GM23248 (cell line): ENCODE measurements at regions not wholly inside any gene's neighbourhood (a gene's known extent, or its start where the extent isn't known, plus 50 kb on each side); places are given as distances from the start of the nearest gene placed in this dataset.

Experiments used
- DNase-seq: peaks from one replicate; pipeline ENCODE4 v3.0.0-alpha.2; 2015
- H2AFZ ChIP-seq: fragments of 200-600 bp; sonication (generic); 2 replicates; pipeline ENCODE4 v1.6.1; 2016; ENCODE audit warnings: antibody characterized with exemption
- H3F3A ChIP-seq: fragments of 200-600 bp; sonication (generic); 2 replicates; pipeline ENCODE4 v1.6.1; 2016; ENCODE audit warnings: mild to moderate bottlenecking, antibody characterized with exemption, mixed run types; ENCODE audit not compliant: insufficient read depth
- H3K27ac ChIP-seq: fragments of 200-600 bp; sonication (generic); 2 replicates; pipeline ENCODE4 v1.5.1; 2016; ENCODE audit warnings: mild to moderate bottlenecking
- H3K27me3 ChIP-seq: fragments of 200-600 bp; sonication (generic); replicated peaks from 2 replicates; pipeline ENCODE4 v1.6.1; 2016; ENCODE audit warnings: mild to moderate bottlenecking; ENCODE audit not compliant: insufficient read depth
- H3K36me3 ChIP-seq: fragments of 200-600 bp; sonication (generic); 2 replicates; pipeline ENCODE4 v1.6.1; 2016; ENCODE audit warnings: low read depth, mild to moderate bottlenecking
- H3K4me1 ChIP-seq: fragments of 200-600 bp; sonication (generic); 2 replicates; pipeline ENCODE4 v1.6.1; 2016; ENCODE audit warnings: mild to moderate bottlenecking; ENCODE audit not compliant: insufficient read depth
- H3K4me2 ChIP-seq: fragments of 200-600 bp; sonication (generic); one replicate; pipeline ENCODE4 v1.6.1; 2016; ENCODE audit warnings: mild to moderate bottlenecking; ENCODE audit not compliant: unreplicated experiment
- H3K4me3 ChIP-seq: fragments of 200-600 bp; sonication (generic); 2 replicates; pipeline ENCODE4 v1.5.1; 2016; ENCODE audit warnings: mild to moderate bottlenecking
- H3K79me2 ChIP-seq: fragments of 200-600 bp; sonication (generic); 2 replicates; pipeline ENCODE4 v1.6.1; 2016; ENCODE audit warnings: mild to moderate bottlenecking; ENCODE audit not compliant: insufficient read depth
- H3K9ac ChIP-seq: fragments of 200-600 bp; sonication (generic); 2 replicates; pipeline ENCODE4 v1.6.1; 2016; ENCODE audit warnings: mild to moderate bottlenecking
- H3K9me2 ChIP-seq: fragments of 200-600 bp; sonication (generic); 2 replicates; pipeline ENCODE4 v1.6.1; 2016; ENCODE audit warnings: mixed run types, mild to moderate bottlenecking, moderate library complexity; ENCODE audit not compliant: insufficient read depth
- H3K9me3 ChIP-seq: fragments of 200-600 bp; sonication (generic); one replicate; pipeline ENCODE4 v1.6.1; 2017; ENCODE audit warnings: low read depth
- H4K20me1 ChIP-seq: fragments of 200-600 bp; sonication (generic); 2 replicates; pipeline ENCODE4 v1.6.0; 2016; ENCODE audit not compliant: insufficient read depth
- EZH2 ChIP-seq: fragments of 200-600 bp; sonication (generic); IDR thresholded peaks from 2 replicates; pipeline ENCODE4 v1.6.1; 2018; ENCODE audit warnings: antibody characterized with exemption, mild to moderate bottlenecking; ENCODE audit not compliant: insufficient read depth, poor library complexity, severe bottlenecking
- EZH2phosphoT487 ChIP-seq: fragments of 200-600 bp; sonication (generic); IDR thresholded peaks from 2 replicates; pipeline ENCODE4 v1.6.1; 2018; ENCODE audit warnings: antibody characterized with exemption, moderate library complexity, mild to moderate bottlenecking, low read depth; ENCODE audit not compliant: insufficient read depth
- WGBS, 2 experiments: methylation state at CpG; one replicate each; pipeline ENCODE4 v1.1.6; 2015 to 2017; ENCODE audit warnings: low lambda C conversion rate in 2 of 2, low coverage in 1 of 2; ENCODE audit errors: missing lambda C conversion rate in 2 of 2; 5-methylcytosine and 5-hydroxymethylcytosine counted together
- in situ Hi-C: fragments of 300-500 bp; cut with MboI; formaldehyde crosslinking; loops from 2 replicates; pipeline ENCODE4 v1.15.0; 2020

GRCh38 chr1:4292861-4293260 is 361.5 kb upstream of the AJAP1 start:
- no peak overlapping the region for H3K4me2 ChIP-seq
- H3K9me3 ChIP-seq, result no peaks in the 10 kb centered on the region
- H4K20me1 ChIP-seq, result no peaks in the 10 kb centered on the region
- no peaks in the 10 kb centered on the region for H3K36me3 ChIP-seq
- H3K27me3 ChIP-seq, result no peaks in the 10 kb centered on the region
- no peak overlapping the region for H3K9ac ChIP-seq
- DNase-seq, result no peak
- in situ Hi-C loops, result no loop called here
- no peaks in the 10 kb centered on the region for H3K4me1 ChIP-seq
- H3K9me2 ChIP-seq, result no peaks in the 10 kb centered on the region
- no peak overlapping the region for H3K4me3 ChIP-seq
- TF ChIP-seq EZH2phosphoT487 (no peak), EZH2 (no peak)
- no peak overlapping the region for H2AFZ ChIP-seq
- H3K27ac ChIP-seq, result no peak overlapping the region
- no peaks in the 10 kb centered on the region for H3K79me2 ChIP-seq
- no peaks in the 10 kb centered on the region for H3F3A ChIP-seq
- WGBS, 2 experiments, result 21 to 28% methylated on average over 8 of the region's 8 CpGs

DNA sequence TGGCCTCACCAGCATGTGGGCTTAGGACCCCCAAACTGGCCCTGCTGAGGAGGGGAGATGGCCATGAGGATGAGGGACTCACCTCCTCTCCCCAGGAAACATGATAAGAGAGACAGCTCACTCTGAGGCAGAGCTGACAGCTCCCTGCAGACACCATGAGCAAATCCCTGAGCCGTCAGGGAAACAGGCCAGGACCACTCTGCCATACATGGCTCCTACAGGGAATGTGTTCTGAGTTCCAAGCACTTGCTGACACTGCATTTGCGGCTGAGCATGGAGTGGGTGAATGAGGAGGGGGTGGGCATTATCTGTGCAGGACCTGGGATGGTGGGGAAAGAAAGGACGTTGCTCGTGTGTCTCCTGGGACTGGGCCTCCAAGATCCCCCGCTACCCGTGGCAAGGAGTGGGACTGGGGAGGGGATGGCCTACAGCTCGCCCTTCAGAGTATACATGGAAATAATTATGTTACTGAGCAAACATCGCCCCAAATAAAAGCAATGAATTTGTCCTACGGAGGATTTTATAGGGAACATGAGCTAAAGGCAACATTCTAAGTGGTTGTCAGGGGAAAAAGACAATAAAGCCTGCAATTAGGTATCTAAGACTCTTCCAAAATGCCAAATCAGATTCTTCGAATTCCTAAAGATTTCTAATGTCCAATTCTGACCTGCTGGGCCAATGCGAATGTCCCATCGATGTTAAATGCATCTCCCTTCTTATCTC is 355.9 kb upstream of the AJAP1 start:
- H3K27me3 ChIP-seq, result no peaks in the 10 kb centered on the region
- H3K4me1 ChIP-seq, result no peaks in the 10 kb centered on the region
- no peak overlapping the region for H3K27ac ChIP-seq
- H3F3A ChIP-seq, result no peaks in the 10 kb centered on the region
- no peak for DNase-seq
- no peak overlapping the region for H3K4me3 ChIP-seq
- H3K36me3 ChIP-seq, result no peaks in the 10 kb centered on the region
- no peaks in the 10 kb centered on the region for H3K79me2 ChIP-seq
- H3K4me2 ChIP-seq, result no peak overlapping the region
- no peaks in the 10 kb centered on the region for H4K20me1 ChIP-seq
- WGBS, 2 experiments, result 15 to 17% methylated on average over 12 of the region's 12 CpGs
- H2AFZ ChIP-seq, result no peak overlapping the region
- in situ Hi-C loops, result no loop called here
- TF ChIP-seq EZH2 (no peak), EZH2phosphoT487 (no peak)
- H3K9me2 ChIP-seq, result no peaks in the 10 kb centered on the region
- H3K9me3 ChIP-seq, result no peaks in the 10 kb centered on the region
- no peak overlapping the region for H3K9ac ChIP-seq

- H3K79me2 ChIP-seq, result no peaks in the 10 kb centered on the region
- no peaks in the 10 kb centered on the region for H3K9me3 ChIP-seq
- no peak for TF ChIP-seq EZH2
- no peak for TF ChIP-seq EZH2phosphoT487
- H3K36me3 ChIP-seq, result no peaks in the 10 kb centered on the region
- no peak overlapping the region for H3K4me2 ChIP-seq
- no peak overlapping the region for H3K9ac ChIP-seq
- H2AFZ ChIP-seq, result no peak overlapping the region
- H3K4me3 ChIP-seq, result no peak overlapping the region
- no peak overlapping the region for H3K27ac ChIP-seq
- no peaks in the 10 kb centered on the region for H3K9me2 ChIP-seq
- no peak for DNase-seq
- H3F3A ChIP-seq, result no peaks in the 10 kb centered on the region
- 14 to 19% methylated on average over 8 of the region's 8 CpGs for WGBS, 2 experiments
- in situ Hi-C loops, result no loop called here
- no peaks in the 10 kb centered on the region for H3K4me1 ChIP-seq
- H3K27me3 ChIP-seq, result no peaks in the 10 kb centered on the region
- no peaks in the 10 kb centered on the region for H4K20me1 ChIP-seq
Measured at GRCh38 chr1:4301007-4301406, 353.4 kb upstream of the AJAP1 start.

DNA sequence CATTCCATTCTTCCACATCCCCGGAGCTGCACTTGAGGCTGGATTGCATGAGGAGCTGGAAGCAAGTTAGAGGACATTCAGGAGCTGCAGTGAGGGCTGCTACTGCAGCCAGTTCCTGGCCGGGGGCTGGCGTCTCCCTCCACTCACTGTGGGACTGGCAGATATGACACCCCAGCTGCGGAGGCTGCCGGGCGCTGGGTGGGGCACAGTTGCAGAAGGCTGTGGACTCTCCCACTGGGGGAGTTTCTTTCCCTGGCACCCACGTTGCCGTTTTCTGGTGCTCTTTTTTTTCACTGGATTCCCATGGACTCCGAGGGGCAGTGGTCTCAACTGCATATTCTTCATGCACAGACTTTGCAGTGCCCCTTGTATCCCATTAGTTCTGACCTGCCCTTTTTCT is 351.1 kb upstream of the AJAP1 start:
- WGBS, 2 experiments, result 35 to 47% methylated on average over 9 of the region's 9 CpGs
- H2AFZ ChIP-seq, result no peak overlapping the region
- no peak overlapping the region for H3K4me2 ChIP-seq
- no peaks in the 10 kb centered on the region for H3K79me2 ChIP-seq
- no peaks in the 10 kb centered on the region for H3K9me2 ChIP-seq
- no peak overlapping the region for H3K9ac ChIP-seq
- H3K4me3 ChIP-seq, result no peak overlapping the region
- H3F3A ChIP-seq, result no peaks in the 10 kb centered on the region
- H3K36me3 ChIP-seq, result no peaks in the 10 kb centered on the region
- H3K4me1 ChIP-seq, result no peaks in the 10 kb centered on the region
- TF ChIP-seq EZH2phosphoT487 (no peak), EZH2 (no peak)
- no peaks in the 10 kb centered on the region for H4K20me1 ChIP-seq
- H3K9me3 ChIP-seq, result no peaks in the 10 kb centered on the region
- no peaks in the 10 kb centered on the region for H3K27me3 ChIP-seq
- in situ Hi-C loops, result no loop called here
- no peak for DNase-seq
- H3K27ac ChIP-seq, result no peak overlapping the region
